GM13976 (cell line): ENCODE measurements at regions not wholly inside any gene's neighbourhood (a gene's known extent, or its start where the extent isn't known, plus 50 kb on each side); places are given as distances from the start of the nearest gene placed in this dataset.
"Not testable (repeated sequence)": the region's sequence is repeated elsewhere in the genome, so short reads cannot be mapped to it uniquely, and the experiment has no call there.

Source experiments
- DNase-seq: peaks from one replicate; pipeline ENCODE4 v3.0.0; 2012; ENCODE audit warnings: low spot score
- in situ Hi-C: fragments of 300-500 bp; cut with MboI; formaldehyde crosslinking; loops from one replicate; pipeline ENCODE4 v1.12.0; 2022; ENCODE audit warnings: low sequenced_read_pairs, mixed read lengths, inconsistent platforms; ENCODE audit not compliant: unreplicated experiment
- TF ChIP-seq, protein P1 (sequence below): IDR thresholded peaks from 2 replicates; pipeline ENCODE4 v1.5.1; 2012; ENCODE audit warnings: borderline replicate concordance, mild to moderate bottlenecking; ENCODE audit not compliant: insufficient read depth; ENCODE audit errors: extremely low read depth, missing control alignments, control extremely low read depth

DNA sequence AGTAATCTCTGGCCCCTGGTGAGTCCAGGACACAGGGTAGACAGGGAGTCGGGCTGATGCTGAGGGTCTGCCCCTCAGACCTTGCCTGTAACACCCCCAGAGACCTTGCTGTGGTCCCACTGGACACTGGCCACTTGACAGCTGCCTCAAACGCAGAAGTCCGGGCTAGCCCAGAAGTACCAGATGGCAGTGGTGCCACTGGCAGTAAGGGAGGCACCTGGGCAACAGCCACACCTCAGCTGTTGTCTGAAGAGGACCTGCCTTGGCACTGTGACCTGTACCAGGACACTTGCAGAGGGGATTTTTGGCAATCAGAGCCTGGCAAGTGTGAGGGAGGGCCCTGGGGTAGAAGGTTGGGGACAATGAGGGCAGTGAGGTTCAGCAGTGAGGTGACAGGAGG lies 63.3 kb upstream of the UXT start:
- DNase-seq, result peak; percentile 6
- TF ChIP-seq, protein P1, sequence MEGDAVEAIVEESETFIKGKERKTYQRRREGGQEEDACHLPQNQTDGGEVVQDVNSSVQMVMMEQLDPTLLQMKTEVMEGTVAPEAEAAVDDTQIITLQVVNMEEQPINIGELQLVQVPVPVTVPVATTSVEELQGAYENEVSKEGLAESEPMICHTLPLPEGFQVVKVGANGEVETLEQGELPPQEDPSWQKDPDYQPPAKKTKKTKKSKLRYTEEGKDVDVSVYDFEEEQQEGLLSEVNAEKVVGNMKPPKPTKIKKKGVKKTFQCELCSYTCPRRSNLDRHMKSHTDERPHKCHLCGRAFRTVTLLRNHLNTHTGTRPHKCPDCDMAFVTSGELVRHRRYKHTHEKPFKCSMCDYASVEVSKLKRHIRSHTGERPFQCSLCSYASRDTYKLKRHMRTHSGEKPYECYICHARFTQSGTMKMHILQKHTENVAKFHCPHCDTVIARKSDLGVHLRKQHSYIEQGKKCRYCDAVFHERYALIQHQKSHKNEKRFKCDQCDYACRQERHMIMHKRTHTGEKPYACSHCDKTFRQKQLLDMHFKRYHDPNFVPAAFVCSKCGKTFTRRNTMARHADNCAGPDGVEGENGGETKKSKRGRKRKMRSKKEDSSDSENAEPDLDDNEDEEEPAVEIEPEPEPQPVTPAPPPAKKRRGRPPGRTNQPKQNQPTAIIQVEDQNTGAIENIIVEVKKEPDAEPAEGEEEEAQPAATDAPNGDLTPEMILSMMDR, result no peak
- in situ Hi-C loops, result no loop called here

DNA sequence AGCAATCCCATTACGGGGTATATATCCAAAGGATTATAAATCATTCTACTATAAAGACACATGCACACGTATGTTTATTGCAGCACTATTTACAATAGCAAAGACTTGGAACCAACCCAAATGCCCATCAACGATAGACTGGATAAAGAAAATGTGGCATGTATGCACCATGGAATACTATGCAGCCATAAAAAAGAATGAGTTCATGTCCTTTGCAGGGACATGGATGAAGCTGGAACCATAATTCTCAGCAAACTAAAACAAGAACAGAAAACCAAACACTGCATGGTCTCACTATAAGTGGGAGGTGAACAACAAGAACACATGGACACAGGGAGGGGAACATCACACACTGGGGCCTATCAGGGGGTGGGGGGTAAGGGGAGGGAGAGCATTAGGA lies 56.1 kb upstream of the UXT start:
- DNase-seq, in situ Hi-C loops: not testable (repeated sequence)

DNA sequence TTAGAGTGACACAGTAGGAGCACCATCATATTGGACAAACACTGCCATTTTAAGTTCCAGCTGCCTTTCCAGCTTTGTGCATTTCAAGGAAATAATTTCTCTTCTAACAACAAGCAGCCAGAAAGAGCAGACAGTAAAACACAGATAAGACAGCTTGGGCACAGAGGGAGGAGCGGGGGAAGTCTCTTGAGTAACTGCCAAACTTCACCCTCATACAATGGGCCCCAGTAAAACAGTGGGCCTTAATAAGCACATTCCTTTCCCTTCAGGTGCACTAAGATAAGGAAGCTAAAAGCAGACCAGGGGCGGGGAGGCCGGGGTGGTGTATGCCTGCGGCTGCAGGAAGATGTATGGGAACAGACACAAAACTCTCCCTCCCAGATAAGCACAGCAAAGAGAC lies 53.7 kb upstream of the UXT start:
- DNase-seq, in situ Hi-C loops: not testable (repeated sequence)

DNA sequence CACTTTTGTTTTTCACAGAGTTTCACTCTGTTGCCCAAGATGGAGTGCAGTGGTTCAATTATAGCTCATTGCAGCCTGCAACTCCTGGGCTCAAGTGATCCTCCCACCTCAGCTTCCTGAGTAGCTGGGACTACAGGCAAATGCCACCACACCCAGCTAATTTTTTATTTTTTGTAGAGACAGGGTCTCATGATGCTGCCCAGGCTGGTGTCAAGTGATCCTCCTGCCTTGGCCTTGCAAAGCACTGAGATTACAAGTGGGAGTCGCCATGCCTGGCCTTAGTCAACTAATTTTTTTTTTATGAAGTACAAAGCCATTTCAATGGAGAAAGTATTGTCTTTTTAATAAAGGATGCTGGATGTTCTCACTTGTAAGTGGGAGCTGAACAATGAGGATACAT lies 51.3 kb upstream of the UXT start:
- DNase-seq, result no peak
- TF ChIP-seq, protein P1, result no peak
- in situ Hi-C loops, result no loop called here
